Suprapubic skin (tissue), 4 donors: ENCODE measurements at regions not wholly inside any gene's neighbourhood (a gene's known extent, or its start where the extent isn't known, plus 50 kb on each side); places are given as distances from the start of the nearest gene placed in this dataset.

Source experiments
- CTCF ChIP-seq, 2 donors: fragments of 200-600 bp in 1 of 2; fragments of 450-650 bp in 1 of 2; sonication (generic) in 1 of 2; IDR thresholded peaks; one replicate each; pipeline ENCODE4 v1.5.1; 2016 to 2019; ENCODE audit warnings: antibody characterized with exemption in 2 of 2, mild to moderate bottlenecking in 1 of 2, moderate library complexity in 1 of 2
- EP300 ChIP-seq: sonication (generic); formaldehyde crosslinking; IDR thresholded peaks from one replicate; pipeline ENCODE4 v1.6.1; 2017; ENCODE audit warnings: antibody characterized with exemption
- POLR2A ChIP-seq, 2 donors: fragments of 450-650 bp; IDR thresholded peaks; one replicate each; pipeline ENCODE4 v1.6.1; 2017; ENCODE audit warnings: antibody characterized with exemption in 2 of 2, mild to moderate bottlenecking in 2 of 2, moderate library complexity in 2 of 2
- POLR2AphosphoS5 ChIP-seq, 3 donors: sonication (generic); formaldehyde crosslinking; IDR thresholded peaks; one replicate each; pipeline ENCODE4 v1.6.1; 2017; ENCODE audit warnings: antibody characterized with exemption in 3 of 3

DNA sequence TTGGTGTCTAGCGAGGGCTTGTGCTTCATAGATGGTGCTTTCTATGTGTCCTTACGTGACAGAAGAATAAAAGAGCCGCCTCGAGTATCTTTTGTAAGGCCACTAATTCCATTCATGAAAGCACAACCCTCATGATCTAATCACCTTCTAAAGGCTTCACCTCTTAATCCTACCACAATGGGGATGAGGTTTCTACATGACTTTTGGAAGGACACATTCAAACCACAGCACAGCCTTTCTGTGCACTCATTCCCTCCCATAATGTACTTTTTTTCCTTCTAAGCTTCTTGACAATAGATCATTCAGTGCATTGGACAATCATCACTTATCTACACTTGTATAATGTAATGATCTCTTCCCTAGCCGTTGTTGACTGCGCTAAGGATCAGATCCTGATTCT is 774.8 kb downstream of the BRINP1 start:
- TF ChIP-seq CTCF (IDR thresholded peaks at IDR 0.05), result no peak
- TF ChIP-seq POLR2A (IDR thresholded peaks at IDR 0.05), result no peak
- TF ChIP-seq POLR2AphosphoS5 (IDR thresholded peaks at IDR 0.05), result no peak
- TF ChIP-seq EP300, result no peak
